Erythroblast (primary cell): ENCODE measurements at regions not wholly inside any gene's neighbourhood (a gene's known extent, or its start where the extent isn't known, plus 50 kb on each side); places are given as distances from the start of the nearest gene placed in this dataset.

Experiments
- GATA1 ChIP-seq: IDR thresholded peaks from 2 replicates; pipeline ENCODE4 v1.6.1; 2011; ENCODE audit warnings: low read depth, mild to moderate bottlenecking, control low read depth, low read length, moderate library complexity
- POLR2A ChIP-seq: IDR thresholded peaks from 2 replicates; pipeline ENCODE4 v1.6.1; 2011; ENCODE audit warnings: mild to moderate bottlenecking, low read length

- TF ChIP-seq POLR2A (no peak), GATA1 (no peak)
These were observed 1003.8 kb upstream of the INTU start for GRCh38 chr4:126628933-126629332.
